Panc1 (cell line): ENCODE measurements at regions not wholly inside any gene's neighbourhood (a gene's known extent, or its start where the extent isn't known, plus 50 kb on each side); places are given as distances from the start of the nearest gene placed in this dataset.

Experiments used
- ATAC-seq: fragments of 200-7000 bp; cut with Tn5 transposase; 2 replicates; pipeline ENCODE4 v1.9.1; 2020; ENCODE audit warnings: mild to moderate bottlenecking, moderate library complexity
- BruUV-seq: library from RNA; stranded (reverse); fragments of 400-500 nt; replicated peaks from 2 replicates; lab custom pipeline; 2021; lab: Mats Ljungman, UMichigan
- CTCF ChIA-PET: fragments of 300-600 bp; sonication (Branson Sonifier 250); formaldehyde crosslinking; loops from one replicate; lab custom pipeline; 2022; ENCODE audit warnings: antibody characterized with exemption; lab: Charles Lee
- POLR2A ChIA-PET: fragments of 300-600 bp; sonication (Branson Sonifier 250); formaldehyde crosslinking; loops from one replicate; lab custom pipeline; 2022; ENCODE audit warnings: antibody characterized with exemption; lab: Charles Lee
- DNase-seq: peaks from one replicate; pipeline ENCODE4 v3.0.0-alpha.2; 2010; ENCODE audit warnings: low read depth, low spot score
- H3K27ac ChIP-seq: 2 replicates; pipeline ENCODE4 v1.5.1; 2011; ENCODE audit warnings: mild to moderate bottlenecking, low read length, inconsistent platforms
- H3K27me3 ChIP-seq: fragments of 200-500 bp; sonication (Bioruptor generic); 2 replicates; pipeline ENCODE4 v1.6.0; 2014; ENCODE audit warnings: low read length, inconsistent platforms; ENCODE audit not compliant: control insufficient read depth, insufficient read depth
- H3K36me3 ChIP-seq: fragments of 200-500 bp; sonication (Bioruptor generic); 2 replicates; pipeline ENCODE4 v1.5.1; 2014; ENCODE audit warnings: inconsistent platforms, mild to moderate bottlenecking, low read length, moderate library complexity; ENCODE audit not compliant: control insufficient read depth, insufficient read depth
- H3K4me1 ChIP-seq: 2 replicates; pipeline ENCODE4 v1.5.1; 2011; ENCODE audit warnings: inconsistent platforms, mild to moderate bottlenecking, low read length, moderate library complexity; ENCODE audit not compliant: control insufficient read depth, insufficient read depth
- H3K4me3 ChIP-seq, 2 experiments: 2 replicates each; pipeline ENCODE4 v1.5.1; 2011 to 2012; ENCODE audit warnings: low read depth in 2 of 2, low read length in 2 of 2, mild to moderate bottlenecking in 2 of 2, inconsistent platforms in 1 of 2, moderate library complexity in 1 of 2
- H3K9me3 ChIP-seq: fragments of 200-500 bp; sonication (Bioruptor generic); 2 replicates; pipeline ENCODE4 v1.5.1; 2014; ENCODE audit warnings: low read depth, mild to moderate bottlenecking, inconsistent platforms, low read length, moderate library complexity; ENCODE audit not compliant: control insufficient read depth, insufficient read depth
- POLR2AphosphoS5 ChIP-seq: IDR thresholded peaks from 2 replicates; pipeline ENCODE4 v1.6.1; 2012; ENCODE audit warnings: mild to moderate bottlenecking, low read depth, low read length, moderate library complexity
- SIN3A ChIP-seq: IDR thresholded peaks from 2 replicates; pipeline ENCODE4 v1.6.1; 2012; ENCODE audit warnings: low read depth, mild to moderate bottlenecking, low read length, moderate library complexity, borderline replicate concordance; ENCODE audit not compliant: insufficient read depth
- TCF7L2 ChIP-seq: IDR thresholded peaks from 2 replicates; pipeline ENCODE4 v1.6.1; 2011; ENCODE audit warnings: mild to moderate bottlenecking, low read depth, low read length, inconsistent platforms
- in situ Hi-C: cut with HindIII; loops from 2 replicates; pipeline ENCODE4 v1.10.0; 2016; ENCODE audit warnings: low sequenced_read_pairs, low pct_unique_long_range_greater_than_20kb
- intact Hi-C: fragments of 100-400 bp; cut with micrococcal nuclease; formaldehyde crosslinking; loops from one replicate; pipeline ENCODE4 v1.10.0; 2022; ENCODE audit not compliant: unreplicated experiment
- TF ChIP-seq, protein P1 (sequence below), 2 experiments: IDR thresholded peaks; 2 replicates each; pipeline ENCODE4 v1.6.1; 2011 to 2012; ENCODE audit warnings: low read depth in 2 of 2, control low read depth in 1 of 2, low read length in 1 of 2, mild to moderate bottlenecking in 1 of 2, moderate library complexity in 1 of 2; ENCODE audit not compliant: insufficient read depth in 1 of 2
- TF ChIP-seq, protein P2 (sequence below): fragments of 450-650 bp; IDR thresholded peaks from 2 replicates; pipeline ENCODE4 v1.5.1; 2017; ENCODE audit warnings: mild to moderate bottlenecking

GRCh38 chr7:45975367-45975766 lies 54.3 kb upstream of the IGFBP3 start:
- BruUV-seq = no TSS peak
- Histone ChIP-seq H3K4me1 (peaks cover 25% of the 10 kb centered on the region), H3K36me3 (no peaks in the 10 kb centered on the region), H3K9me3 (no peaks in the 10 kb centered on the region), H3K4me3 (no peak overlapping the region), H3K27me3 (no peaks in the 10 kb centered on the region), H3K27ac (no peak overlapping the region)
- ATAC-seq = no peak
- no peak for DNase-seq
- ChIA-PET CTCF (interaction anchor here (0.6 to 0.7 kb wide), 3 partner anchors 16 to 1126 kb away, joined by 3 to 5 read pairs (median 4); no protein-coding TSS in a partner anchor), POLR2A (no interaction called here)
- TF ChIP-seq, protein P1, sequence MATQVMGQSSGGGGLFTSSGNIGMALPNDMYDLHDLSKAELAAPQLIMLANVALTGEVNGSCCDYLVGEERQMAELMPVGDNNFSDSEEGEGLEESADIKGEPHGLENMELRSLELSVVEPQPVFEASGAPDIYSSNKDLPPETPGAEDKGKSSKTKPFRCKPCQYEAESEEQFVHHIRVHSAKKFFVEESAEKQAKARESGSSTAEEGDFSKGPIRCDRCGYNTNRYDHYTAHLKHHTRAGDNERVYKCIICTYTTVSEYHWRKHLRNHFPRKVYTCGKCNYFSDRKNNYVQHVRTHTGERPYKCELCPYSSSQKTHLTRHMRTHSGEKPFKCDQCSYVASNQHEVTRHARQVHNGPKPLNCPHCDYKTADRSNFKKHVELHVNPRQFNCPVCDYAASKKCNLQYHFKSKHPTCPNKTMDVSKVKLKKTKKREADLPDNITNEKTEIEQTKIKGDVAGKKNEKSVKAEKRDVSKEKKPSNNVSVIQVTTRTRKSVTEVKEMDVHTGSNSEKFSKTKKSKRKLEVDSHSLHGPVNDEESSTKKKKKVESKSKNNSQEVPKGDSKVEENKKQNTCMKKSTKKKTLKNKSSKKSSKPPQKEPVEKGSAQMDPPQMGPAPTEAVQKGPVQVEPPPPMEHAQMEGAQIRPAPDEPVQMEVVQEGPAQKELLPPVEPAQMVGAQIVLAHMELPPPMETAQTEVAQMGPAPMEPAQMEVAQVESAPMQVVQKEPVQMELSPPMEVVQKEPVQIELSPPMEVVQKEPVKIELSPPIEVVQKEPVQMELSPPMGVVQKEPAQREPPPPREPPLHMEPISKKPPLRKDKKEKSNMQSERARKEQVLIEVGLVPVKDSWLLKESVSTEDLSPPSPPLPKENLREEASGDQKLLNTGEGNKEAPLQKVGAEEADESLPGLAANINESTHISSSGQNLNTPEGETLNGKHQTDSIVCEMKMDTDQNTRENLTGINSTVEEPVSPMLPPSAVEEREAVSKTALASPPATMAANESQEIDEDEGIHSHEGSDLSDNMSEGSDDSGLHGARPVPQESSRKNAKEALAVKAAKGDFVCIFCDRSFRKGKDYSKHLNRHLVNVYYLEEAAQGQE (IDR thresholded peaks at IDR 0.05; ENCODE audit: insufficient read depth in 1 of 2, low read depth in 2 of 2, low read length in 1 of 2) = no peak
- TF ChIP-seq, protein P2, sequence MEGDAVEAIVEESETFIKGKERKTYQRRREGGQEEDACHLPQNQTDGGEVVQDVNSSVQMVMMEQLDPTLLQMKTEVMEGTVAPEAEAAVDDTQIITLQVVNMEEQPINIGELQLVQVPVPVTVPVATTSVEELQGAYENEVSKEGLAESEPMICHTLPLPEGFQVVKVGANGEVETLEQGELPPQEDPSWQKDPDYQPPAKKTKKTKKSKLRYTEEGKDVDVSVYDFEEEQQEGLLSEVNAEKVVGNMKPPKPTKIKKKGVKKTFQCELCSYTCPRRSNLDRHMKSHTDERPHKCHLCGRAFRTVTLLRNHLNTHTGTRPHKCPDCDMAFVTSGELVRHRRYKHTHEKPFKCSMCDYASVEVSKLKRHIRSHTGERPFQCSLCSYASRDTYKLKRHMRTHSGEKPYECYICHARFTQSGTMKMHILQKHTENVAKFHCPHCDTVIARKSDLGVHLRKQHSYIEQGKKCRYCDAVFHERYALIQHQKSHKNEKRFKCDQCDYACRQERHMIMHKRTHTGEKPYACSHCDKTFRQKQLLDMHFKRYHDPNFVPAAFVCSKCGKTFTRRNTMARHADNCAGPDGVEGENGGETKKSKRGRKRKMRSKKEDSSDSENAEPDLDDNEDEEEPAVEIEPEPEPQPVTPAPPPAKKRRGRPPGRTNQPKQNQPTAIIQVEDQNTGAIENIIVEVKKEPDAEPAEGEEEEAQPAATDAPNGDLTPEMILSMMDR = no peak
- TF ChIP-seq POLR2AphosphoS5 (no peak), SIN3A (no peak), TCF7L2 (no peak)
- intact Hi-C loops (no loop called here), in situ Hi-C loops (no loop called here)

GRCh38 chr7:45974540-45975360 lies 53.7 kb upstream of the IGFBP3 start:
- in situ Hi-C loops (no loop called here), intact Hi-C loops (no loop called here)
- Histone ChIP-seq H3K27me3 (no peaks in the 10 kb centered on the region), H3K4me1 (peaks cover 25% of the 10 kb centered on the region), H3K36me3 (no peaks in the 10 kb centered on the region), H3K27ac (no peak overlapping the region), H3K9me3 (no peaks in the 10 kb centered on the region), H3K4me3 (no peak overlapping the region)
- ChIA-PET CTCF (interaction anchor here (0.6 to 0.7 kb wide), 3 partner anchors 15 to 1126 kb away, joined by 3 to 5 read pairs (median 4); no protein-coding TSS in a partner anchor), POLR2A (no interaction called here)
- ATAC-seq = no peak
- DNase-seq = no peak
- no TSS peak for BruUV-seq
- TF ChIP-seq, protein P2 = no peak
- TF ChIP-seq SIN3A (no peak), TCF7L2 (no peak), POLR2AphosphoS5 (no peak)
- TF ChIP-seq, protein P1 (IDR thresholded peaks at IDR 0.05; ENCODE audit: insufficient read depth in 1 of 2, low read depth in 2 of 2, low read length in 1 of 2) = no peak
